ENCODE measurements at regions not wholly inside any gene's neighbourhood (a gene's known extent, or its start where the extent isn't known, plus 50 kb on each side); places are given as distances from the start of the nearest gene placed in this dataset.
A peak's percentile ranks its signal among the peaks of the same experiment; 100 is the strongest.

DNA sequence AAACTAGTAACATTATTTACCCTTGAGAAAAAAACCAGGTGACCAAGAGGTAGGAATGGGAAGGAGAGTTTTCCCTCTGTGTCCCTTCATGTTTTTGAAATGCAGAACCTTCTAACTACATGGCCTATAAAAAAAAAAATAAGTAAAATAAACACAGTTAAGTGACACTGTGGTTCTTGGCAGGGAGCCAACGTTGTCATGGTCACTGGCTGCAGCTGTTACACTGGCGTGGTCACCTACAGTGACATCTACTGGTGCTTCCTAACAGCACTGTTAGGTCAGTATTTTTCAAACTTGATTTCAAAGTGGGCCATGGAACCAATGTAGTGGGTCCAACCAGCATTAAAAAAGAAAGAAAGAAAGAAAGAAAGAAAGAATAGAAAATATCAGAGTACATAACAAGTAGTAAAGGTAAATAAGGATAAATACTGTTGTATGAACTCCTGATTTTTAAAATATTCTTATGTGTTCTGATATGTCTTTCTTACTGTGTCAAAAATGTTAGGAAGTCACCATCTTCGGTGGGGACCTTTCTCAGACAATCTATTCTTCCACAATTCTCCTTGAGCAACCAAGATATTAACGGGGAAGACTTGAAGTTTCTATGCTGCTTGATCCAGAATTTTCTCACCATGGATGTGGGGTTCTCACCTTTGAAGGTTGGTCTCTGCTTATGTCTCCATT lies 59.1 kb upstream of the PJA2 start:
- ATAC-seq (ENCODE audit: low read depth in 2 of 2), result peak; percentile 96 to 99
- no peak overlapping the region for H3K4me3 Mint-ChIP-seq
- peak; percentile 74 for DNase-seq
- peaks cover 0 to 4% (median 0%) of the 10 kb centered on the region in 7 donors for H3K9me3 Mint-ChIP-seq
- H3K27me3 Mint-ChIP-seq, result no peaks in the 10 kb centered on the region
- H3K4me1 Mint-ChIP-seq, result peaks cover 7% of the 10 kb centered on the region in 3 donors
- H3K27ac Mint-ChIP-seq, result peak overlapping the region in 3 of 6 donors; percentile 34 to 90 (median 70)
- H3K36me3 Mint-ChIP-seq, result no peaks in the 10 kb centered on the region

DNA sequence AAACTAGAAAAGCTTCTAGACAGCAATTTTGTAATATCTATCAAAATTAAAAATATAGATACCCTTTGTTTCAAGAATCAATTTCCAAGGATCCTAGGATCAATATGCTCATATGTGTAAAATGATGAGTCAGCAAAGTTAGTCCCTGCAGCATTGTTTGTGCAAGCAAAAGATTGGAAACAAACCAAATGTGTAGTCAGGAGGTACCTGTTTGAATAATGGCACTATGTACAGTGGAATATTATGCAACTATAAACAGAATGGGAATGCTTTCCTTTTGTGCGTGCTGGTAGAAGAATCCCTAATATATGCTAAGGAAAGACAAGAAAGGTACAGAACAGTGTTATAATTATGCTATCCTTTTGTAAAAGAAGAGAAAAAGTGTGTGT lies 58.5 kb upstream of the PJA2 start:
- DNase-seq (no peak), ATAC-seq (ENCODE audit: low read depth in 2 of 2) (no peak)
- Mint-ChIP-seq H3K4me3 (no peak overlapping the region), H3K9me3 (peaks cover 0 to 4% (median 0%) of the 10 kb centered on the region in 7 donors), H3K4me1 (peaks cover 7% of the 10 kb centered on the region in 3 donors), H3K27ac (no peak overlapping the region), H3K27me3 (no peaks in the 10 kb centered on the region), H3K36me3 (no peaks in the 10 kb centered on the region)

GRCh38 chr5:109467058-109467457 lies 57.3 kb upstream of the PJA2 start:
- Mint-ChIP-seq H3K27me3 (no peaks in the 10 kb centered on the region), H3K9me3 (peaks cover 0 to 6% (median 0%) of the 10 kb centered on the region in 7 donors), H3K4me3 (no peak overlapping the region), H3K4me1 (peaks cover 7% of the 10 kb centered on the region in 3 donors), H3K27ac (no peak overlapping the region), H3K36me3 (no peaks in the 10 kb centered on the region)
- no peak for ATAC-seq (ENCODE audit: low read depth in 2 of 2)
- no peak for DNase-seq
